MCF 10A (cell line): ENCODE measurements at regions not wholly inside any gene's neighbourhood (a gene's known extent, or its start where the extent isn't known, plus 50 kb on each side); places are given as distances from the start of the nearest gene placed in this dataset.

Experiments
- BruUV-seq: library from RNA; stranded (reverse); fragments of 400-500 nt; replicated peaks from 2 replicates; lab custom pipeline; 2021; lab: Mats Ljungman, UMichigan
- CTCF ChIA-PET: fragments of 300-600 bp; sonication (Branson Sonifier 250); formaldehyde crosslinking; extraction: SDS; loops from one replicate; lab custom pipeline; 2021; ENCODE audit warnings: antibody characterized with exemption, inconsistent platforms; lab: Yijun Ruan, JAX
- POLR2A ChIA-PET: fragments of 300-600, 350-650 bp; sonication (Branson Sonifier 250); formaldehyde crosslinking; extraction: SDS; loops from one replicate; lab custom pipeline; 2020; ENCODE audit warnings: antibody characterized with exemption, inconsistent platforms; lab: Yijun Ruan, JAX
- DNase-seq: peaks from one replicate; pipeline ENCODE4 v3.0.0-alpha.2; 2018; ENCODE audit not compliant: unreplicated experiment
- H3K27ac Mint-ChIP-seq: one replicate; pipeline ENCODE4 v1.8.0; 2022; ENCODE audit warnings: mild to moderate bottlenecking, low read depth, mixed read lengths; ENCODE audit not compliant: unreplicated experiment
- H3K27me3 Mint-ChIP-seq: one replicate; pipeline ENCODE4 v1.8.0; 2022; ENCODE audit warnings: mixed read lengths; ENCODE audit not compliant: insufficient read depth, unreplicated experiment
- H3K36me3 Mint-ChIP-seq: one replicate; pipeline ENCODE4 v1.8.0; 2022; ENCODE audit warnings: mild to moderate bottlenecking, moderate library complexity, mixed read lengths; ENCODE audit not compliant: insufficient read depth, unreplicated experiment
- H3K4me1 Mint-ChIP-seq: one replicate; pipeline ENCODE4 v1.8.0; 2022; ENCODE audit warnings: mixed read lengths; ENCODE audit not compliant: insufficient read depth, unreplicated experiment
- H3K4me3 Mint-ChIP-seq: one replicate; pipeline ENCODE4 v1.8.0; 2022; ENCODE audit warnings: mild to moderate bottlenecking, moderate library complexity, mixed read lengths; ENCODE audit not compliant: unreplicated experiment
- H3K9me3 Mint-ChIP-seq: one replicate; pipeline ENCODE4 v1.8.0; 2022; ENCODE audit warnings: mixed read lengths; ENCODE audit not compliant: unreplicated experiment
- CTCF ChIP-seq: fragments of 200-600 bp; IDR thresholded peaks from one replicate; pipeline ENCODE4 v1.8.0; 2022; ENCODE audit warnings: antibody characterized with exemption, mild to moderate bottlenecking; ENCODE audit not compliant: unreplicated experiment
- intact Hi-C: fragments of 100-400 bp; cut with micrococcal nuclease; formaldehyde crosslinking; loops from 2 replicates; pipeline ENCODE4 v1.14.1; 2022

- CTCF ChIA-PET = interaction anchor here (0.8 to 1.0 kb wide), 2 partner anchors 12 to 532 kb away, joined by 3 read pairs; no protein-coding TSS in a partner anchor
- POLR2A ChIA-PET = interaction anchor here (0.6 kb wide), 1 partner anchor 1964 kb away, joined by 3 read pairs; no protein-coding TSS in a partner anchor
- no peak for DNase-seq
- intact Hi-C loops = no loop called here
- Mint-ChIP-seq H3K27me3 (no peaks in the 10 kb centered on the region), H3K27ac (no peak overlapping the region), H3K9me3 (no peaks in the 10 kb centered on the region), H3K36me3 (no peaks in the 10 kb centered on the region), H3K4me3 (no peak overlapping the region), H3K4me1 (peaks cover 5% of the 10 kb centered on the region)
- no peak for TF ChIP-seq CTCF
- no TSS peak for BruUV-seq
Observed at GRCh38 chr3:59514865-59515482, 465.1 kb upstream of the CFAP20DC start.

- TF ChIP-seq CTCF = no peak
- H3K36me3 Mint-ChIP-seq = no peaks in the 10 kb centered on the region
- POLR2A ChIA-PET = no interaction called here
- CTCF ChIA-PET = no interaction called here
- intact Hi-C loops = no loop called here
- no TSS peak for BruUV-seq
- H3K4me1 Mint-ChIP-seq = no peaks in the 10 kb centered on the region
- H3K27me3 Mint-ChIP-seq = no peaks in the 10 kb centered on the region
- H3K4me3 Mint-ChIP-seq = no peak overlapping the region
- no peak for DNase-seq
- H3K9me3 Mint-ChIP-seq = no peaks in the 10 kb centered on the region
- no peak overlapping the region for H3K27ac Mint-ChIP-seq
Observed at GRCh38 chr3:59513570-59513969, 463.7 kb upstream of the CFAP20DC start.

DNA sequence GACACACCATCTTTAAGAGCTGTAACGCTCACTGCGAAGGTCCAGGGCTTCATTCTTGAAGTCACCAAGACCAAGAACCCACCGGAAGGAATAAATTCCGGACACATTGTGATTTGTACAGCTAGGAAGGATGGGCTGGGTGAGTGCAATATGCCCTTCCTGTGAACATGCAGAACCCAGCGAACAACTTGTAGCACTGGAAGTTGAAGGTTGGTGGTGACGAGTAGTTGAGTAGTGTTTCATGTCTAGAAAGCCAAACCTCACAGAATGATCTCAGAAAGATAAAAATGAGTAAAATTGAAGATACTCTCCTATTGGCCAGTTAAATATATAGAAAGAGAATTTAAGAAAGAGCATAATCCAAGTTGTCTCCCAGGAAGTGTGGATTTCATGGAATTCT, 462.2 kb upstream of the CFAP20DC start:
- TF ChIP-seq CTCF = no peak
- H3K27me3 Mint-ChIP-seq = no peaks in the 10 kb centered on the region
- DNase-seq = no peak
- ChIA-PET POLR2A (no interaction called here), CTCF (interaction anchor here (0.7 to 1.2 kb wide), 4 partner anchors 9 to 706 kb away, joined by 3 to 4 read pairs (median 4); no protein-coding TSS in a partner anchor)
- no peaks in the 10 kb centered on the region for H3K9me3 Mint-ChIP-seq
- no TSS peak for BruUV-seq
- H3K27ac Mint-ChIP-seq = no peak overlapping the region
- no peaks in the 10 kb centered on the region for H3K36me3 Mint-ChIP-seq
- intact Hi-C loops = no loop called here
- no peaks in the 10 kb centered on the region for H3K4me1 Mint-ChIP-seq
- no peak overlapping the region for H3K4me3 Mint-ChIP-seq

GRCh38 chr3:59510576-59510975, 460.8 kb upstream of the CFAP20DC start:
- Mint-ChIP-seq H3K27ac (no peak overlapping the region), H3K4me3 (no peak overlapping the region)
- no TSS peak for BruUV-seq

More at GRCh38 chr3:59510576-59510975, 460.8 kb upstream of the CFAP20DC start:
- H3K27me3 Mint-ChIP-seq = no peaks in the 10 kb centered on the region
- intact Hi-C loops = no loop called here
- no peaks in the 10 kb centered on the region for H3K4me1 Mint-ChIP-seq
- ChIA-PET CTCF (no interaction called here), POLR2A (no interaction called here)
- TF ChIP-seq CTCF = no peak
- H3K36me3 Mint-ChIP-seq = no peaks in the 10 kb centered on the region
- no peaks in the 10 kb centered on the region for H3K9me3 Mint-ChIP-seq
- DNase-seq = no peak
